GM18499 (cell line): ENCODE measurements at regions not wholly inside any gene's neighbourhood (a gene's known extent, or its start where the extent isn't known, plus 50 kb on each side); places are given as distances from the start of the nearest gene placed in this dataset.
A peak's percentile ranks its signal among the peaks of the same experiment; 100 is the strongest.
"Not testable (repeated sequence)": the region's sequence is repeated elsewhere in the genome, so short reads cannot be mapped to it uniquely, and the experiment has no call there.

ENCODE experiments used
- ATAC-seq: cut with Tn5 transposase; IDR thresholded peaks from one replicate; pipeline ENCODE4 v1.9.1; 2021; ENCODE audit warnings: moderate number of reproducible peaks; ENCODE audit not compliant: insufficient read depth, unreplicated experiment

DNA sequence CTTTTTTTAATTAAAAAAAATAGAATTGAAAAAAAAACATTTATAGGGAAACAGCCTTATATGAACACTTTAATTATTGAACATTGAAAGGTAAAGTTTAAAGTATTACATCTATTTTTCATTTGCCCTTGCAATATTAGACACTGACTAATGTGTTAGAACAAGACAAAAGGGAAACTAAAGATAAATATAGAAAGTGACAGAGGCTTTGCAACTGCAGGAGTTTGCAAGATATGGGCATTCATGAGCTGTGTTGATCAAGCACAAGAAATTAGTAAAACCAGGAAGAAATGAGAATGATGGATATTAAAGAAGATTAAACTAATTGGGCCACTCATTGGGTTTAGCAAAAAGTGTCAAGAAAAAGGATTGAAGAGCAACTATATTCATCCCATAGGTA, 1097.7 kb upstream of the CELF4 start:
- ATAC-seq, result no peak

DNA sequence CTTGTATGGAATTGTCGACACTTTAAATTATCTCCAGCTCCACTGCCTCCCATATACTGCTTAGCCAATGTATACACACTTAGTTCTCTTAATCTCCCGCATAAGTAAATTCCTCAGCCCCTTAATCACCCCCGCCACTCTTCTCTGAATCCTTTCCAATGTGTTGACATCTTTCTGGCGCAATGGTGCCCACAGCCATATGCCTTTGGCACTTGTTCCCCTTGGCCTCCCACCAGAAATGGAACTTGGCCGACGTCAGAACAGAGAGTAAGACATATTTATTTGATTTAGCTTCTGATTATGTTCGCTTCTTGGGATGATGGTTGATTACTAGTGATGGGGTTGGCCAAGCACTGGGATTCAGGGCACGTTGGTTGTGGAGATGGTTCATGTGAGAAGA, 1089.3 kb upstream of the CELF4 start:
- ATAC-seq, result no peak

DNA sequence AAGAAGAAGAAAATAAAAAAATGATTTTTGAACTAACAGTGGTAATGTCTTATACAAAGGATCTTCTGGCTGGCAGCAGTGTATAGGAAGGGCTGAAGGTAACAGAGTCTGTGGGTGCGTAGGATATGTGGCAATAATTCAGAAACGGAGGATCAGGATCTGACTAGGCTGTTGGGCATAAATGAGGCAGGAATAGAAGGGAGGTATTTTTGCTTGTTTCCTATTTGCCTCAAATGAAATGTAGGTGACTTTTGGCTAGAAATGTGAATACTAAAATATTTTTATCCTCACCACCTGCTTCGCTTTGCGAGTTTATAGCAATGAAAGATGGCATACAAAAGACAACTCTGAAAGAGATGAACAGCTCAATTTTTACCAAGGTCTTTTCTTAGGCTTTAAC, 1086.1 kb upstream of the CELF4 start:
- no peak for ATAC-seq

DNA sequence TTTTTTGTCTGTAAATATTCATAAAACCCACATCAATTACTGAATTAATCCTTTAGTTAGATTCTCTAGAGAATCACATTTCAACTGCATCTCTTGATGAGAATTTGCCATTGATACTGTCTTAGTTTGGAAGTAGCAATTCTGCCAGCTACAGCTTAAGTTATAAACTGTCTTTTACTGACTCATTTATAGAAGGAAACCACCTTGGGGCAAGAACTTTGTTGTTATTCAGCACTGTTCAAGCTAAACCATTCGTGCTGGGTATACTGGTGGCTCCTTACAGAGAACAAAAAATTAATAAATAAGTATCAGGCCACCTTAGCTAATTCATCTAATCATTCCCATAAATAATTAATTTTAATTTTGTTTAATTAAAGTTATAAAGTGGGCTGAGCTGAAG, 1082.6 kb upstream of the CELF4 start:
- ATAC-seq, result no peak

DNA sequence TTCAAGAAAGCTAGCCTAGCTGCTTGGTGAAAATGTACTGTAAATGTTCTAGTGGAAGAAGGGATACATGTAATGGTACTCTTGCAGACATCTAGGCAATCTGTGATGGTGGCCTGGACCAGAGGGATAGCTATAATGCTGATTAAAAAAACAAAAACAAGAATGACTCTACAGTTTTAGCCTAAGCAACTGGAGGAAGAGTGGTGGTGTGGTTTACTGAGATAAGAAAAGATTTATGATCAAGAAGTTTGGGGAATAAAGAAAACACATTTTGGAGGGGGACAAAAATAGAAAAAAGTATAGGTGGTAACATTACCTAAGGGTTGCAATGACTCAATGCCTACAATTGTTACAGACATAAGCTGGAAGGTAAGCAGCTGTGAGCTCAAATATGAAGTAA, 1080.7 kb upstream of the CELF4 start:
- ATAC-seq, result no peak

DNA sequence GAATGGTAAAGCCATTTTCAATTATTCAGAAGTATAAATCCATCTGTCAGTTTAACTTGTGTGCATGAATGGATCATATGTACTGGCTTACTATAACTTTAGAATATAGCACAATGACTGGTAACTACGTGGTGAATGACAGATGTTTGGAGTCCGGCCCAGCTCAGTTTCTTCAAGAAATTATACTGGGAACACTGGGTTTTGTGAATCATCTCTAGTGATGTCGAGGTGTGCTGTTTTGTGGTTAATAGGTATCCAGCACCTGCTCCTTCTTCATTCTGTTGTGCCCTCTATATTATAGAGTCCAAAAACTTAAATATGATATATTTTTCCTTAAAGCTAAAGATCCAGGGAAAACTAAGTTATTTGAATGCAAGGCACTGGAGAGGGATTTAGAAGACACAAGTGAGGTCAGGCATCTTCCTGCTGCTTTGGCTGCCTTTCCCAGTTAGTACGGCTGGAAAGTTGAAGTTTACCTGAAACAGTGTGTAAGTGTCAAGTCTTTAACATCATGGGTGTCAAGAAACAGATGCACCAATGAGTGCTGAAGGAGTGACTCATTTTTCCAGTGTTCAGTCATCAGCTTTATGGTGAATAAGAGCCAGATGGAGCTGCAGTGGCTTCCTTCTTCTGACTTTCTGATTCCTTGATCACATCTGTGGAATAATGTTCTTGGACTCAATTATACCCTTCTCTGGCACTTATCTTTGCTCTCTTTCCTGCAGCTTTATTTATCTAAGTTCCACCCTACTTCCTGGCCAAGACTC, 1079.5 kb upstream of the CELF4 start:
- ATAC-seq, result no peak

DNA sequence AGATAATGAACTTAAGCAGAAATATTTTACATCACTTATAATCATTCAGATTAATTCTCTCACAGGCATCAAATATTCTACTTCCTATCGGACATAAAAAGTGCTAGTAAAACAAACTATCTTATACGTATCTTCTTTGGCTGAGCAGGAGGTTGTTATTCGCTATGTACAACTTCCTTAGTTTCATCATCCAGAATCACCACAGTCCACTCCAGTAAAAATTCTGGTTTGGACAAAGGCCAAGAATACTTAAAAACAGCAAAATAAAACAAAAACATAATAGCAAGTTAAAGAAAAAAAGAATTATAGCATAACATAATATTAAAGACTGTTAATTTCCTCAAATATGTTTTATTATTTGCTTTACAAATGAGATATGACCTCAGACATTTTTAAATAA, 1077.1 kb upstream of the CELF4 start:
- no peak for ATAC-seq

DNA sequence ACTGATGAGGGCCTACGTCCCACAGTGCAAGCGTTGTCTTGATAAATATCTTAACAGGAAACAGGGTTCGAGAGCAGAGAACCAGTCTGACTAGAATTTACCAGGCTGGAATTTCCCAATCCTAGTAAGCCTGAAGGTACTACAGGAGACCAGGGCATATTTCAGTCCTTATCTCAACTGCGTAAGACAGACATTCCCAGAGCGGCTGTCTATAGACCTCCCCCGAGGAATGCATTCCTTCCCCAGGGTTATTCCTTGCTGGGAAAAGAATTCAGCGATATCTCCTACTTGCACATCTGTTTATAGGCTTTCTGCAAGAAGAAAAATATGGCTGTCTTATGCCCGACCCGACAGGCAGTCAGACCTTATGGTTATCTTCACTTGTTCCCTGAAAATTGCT, 1074.1 kb upstream of the CELF4 start:
- ATAC-seq, result not testable (repeated sequence)

DNA sequence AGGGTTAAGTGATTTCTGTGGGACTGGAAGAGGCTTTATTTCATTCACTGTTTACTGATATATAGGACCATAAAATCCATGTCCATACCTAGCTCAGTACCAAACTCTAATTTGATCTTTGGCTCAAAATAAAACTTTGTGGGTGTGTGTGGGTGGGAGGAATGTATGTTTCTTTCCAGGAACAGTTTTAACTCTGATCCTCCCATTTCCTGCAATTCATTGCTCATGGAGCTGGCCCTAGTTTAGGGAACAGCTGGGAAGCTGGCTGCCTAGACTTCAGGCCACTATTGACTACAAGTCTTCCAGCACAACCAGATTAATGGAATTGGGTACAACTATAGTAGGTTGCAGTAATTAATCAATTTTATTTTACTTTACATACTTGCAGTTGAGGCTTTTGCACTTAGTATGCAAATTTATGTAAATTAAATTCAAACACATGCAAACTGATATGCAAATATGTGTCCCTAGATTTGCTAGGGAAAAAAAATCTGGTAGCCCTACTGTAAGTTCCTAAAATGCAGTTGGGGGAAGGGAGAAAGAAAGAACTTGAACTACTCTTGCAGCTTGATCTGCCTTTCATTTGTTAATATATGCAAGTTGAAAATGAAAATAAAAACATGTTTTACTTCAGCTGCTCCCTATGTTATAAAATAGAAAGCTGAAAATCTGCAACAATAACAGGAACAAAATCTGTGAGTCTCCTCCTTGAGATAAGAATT, 1070.3 kb upstream of the CELF4 start:
- ATAC-seq, result no peak

DNA sequence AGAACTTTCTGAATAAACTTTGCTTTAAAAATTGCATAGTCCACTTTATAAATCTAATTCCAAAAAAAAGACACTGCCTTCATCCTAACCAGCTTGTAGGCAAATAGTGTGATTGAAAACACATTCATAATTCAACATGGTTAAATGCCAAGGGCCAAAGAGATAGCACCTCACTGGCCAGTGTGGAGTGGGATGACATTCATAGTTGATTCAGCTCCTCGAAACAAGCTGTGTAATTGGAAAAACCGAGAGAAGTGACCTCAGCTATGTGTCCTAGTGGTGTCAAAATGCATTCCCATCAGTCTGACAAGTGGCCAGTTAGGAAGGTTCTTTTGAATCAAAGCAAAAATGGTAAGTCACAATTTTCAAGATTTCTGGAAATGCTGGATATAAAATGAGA, 1068.5 kb upstream of the CELF4 start:
- ATAC-seq, result no peak

DNA sequence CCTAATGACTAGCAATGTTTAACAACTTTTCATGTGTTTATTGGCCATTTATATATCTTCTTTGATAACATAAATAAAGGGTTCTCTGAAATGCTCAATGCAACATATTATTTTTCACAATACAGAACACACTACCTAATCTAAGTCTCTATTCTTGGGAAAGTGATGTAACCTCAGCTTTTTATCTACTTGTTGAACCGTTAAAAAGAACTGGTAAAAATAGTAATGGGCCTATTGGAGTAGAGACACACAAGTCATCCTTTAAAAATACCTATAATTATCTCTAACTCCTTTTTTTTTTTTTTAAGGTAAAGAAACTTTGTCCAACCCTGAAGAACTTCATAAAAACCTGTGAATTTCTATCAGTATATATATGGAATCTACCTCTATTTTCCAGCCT, 1067.7 kb upstream of the CELF4 start:
- no peak for ATAC-seq

DNA sequence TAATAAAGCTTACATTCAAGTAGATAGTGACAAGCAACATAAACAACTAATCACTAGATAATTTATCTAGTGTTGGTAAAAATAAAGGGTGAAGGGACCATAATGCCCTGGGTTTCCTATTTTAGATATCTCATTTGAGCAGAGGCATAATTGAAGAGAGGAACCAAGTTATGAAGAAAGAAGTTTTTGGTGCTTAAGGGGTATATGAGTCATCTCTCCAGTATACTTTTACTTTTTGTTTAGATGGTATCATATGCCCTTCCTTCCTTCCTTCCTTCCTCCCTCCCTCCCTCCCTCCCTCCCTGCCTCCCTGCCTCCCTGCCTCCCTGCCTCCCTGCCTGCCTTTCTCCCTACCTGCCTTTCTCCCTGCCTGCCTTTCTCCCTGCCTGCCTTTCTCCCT, 1053.5 kb upstream of the CELF4 start:
- no peak for ATAC-seq

DNA sequence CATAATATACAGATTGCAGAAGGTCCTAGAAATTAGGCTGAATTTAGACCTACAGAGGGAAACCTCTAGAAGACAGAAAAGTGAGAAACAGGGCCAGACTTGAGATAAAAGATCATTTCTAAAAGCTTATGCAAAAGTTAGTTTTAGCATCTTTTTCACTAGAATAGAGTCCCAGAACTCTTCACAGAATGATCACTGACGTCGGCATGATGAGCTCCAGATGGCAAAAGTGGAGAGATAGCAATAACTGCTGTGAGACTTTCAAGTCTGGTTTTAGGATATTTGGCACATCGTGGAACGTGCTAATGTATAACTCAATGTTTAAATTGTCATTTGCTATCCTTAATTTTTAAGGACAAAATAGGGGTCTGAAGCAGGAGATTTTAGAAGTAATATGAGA, 1050.7 kb upstream of the CELF4 start:
- no peak for ATAC-seq

DNA sequence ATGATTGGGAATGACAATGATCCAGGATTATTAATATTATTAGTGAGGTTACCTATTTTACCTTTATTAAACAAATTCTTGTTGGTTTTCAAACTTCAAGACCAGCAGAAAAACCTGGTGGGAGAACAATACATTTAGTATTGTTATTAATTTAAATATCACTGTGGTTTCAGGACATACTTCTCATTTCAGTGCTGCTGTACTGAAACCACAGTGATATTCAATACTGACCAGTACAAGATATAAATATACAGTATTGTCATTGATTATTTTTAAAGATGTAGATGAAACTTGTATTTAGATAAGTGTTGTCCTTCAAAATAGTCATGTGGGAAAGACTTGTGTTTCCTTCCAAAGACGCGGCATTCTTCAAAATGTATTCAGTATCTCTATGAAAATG, 1047.3 kb upstream of the CELF4 start:
- ATAC-seq, result no peak

DNA sequence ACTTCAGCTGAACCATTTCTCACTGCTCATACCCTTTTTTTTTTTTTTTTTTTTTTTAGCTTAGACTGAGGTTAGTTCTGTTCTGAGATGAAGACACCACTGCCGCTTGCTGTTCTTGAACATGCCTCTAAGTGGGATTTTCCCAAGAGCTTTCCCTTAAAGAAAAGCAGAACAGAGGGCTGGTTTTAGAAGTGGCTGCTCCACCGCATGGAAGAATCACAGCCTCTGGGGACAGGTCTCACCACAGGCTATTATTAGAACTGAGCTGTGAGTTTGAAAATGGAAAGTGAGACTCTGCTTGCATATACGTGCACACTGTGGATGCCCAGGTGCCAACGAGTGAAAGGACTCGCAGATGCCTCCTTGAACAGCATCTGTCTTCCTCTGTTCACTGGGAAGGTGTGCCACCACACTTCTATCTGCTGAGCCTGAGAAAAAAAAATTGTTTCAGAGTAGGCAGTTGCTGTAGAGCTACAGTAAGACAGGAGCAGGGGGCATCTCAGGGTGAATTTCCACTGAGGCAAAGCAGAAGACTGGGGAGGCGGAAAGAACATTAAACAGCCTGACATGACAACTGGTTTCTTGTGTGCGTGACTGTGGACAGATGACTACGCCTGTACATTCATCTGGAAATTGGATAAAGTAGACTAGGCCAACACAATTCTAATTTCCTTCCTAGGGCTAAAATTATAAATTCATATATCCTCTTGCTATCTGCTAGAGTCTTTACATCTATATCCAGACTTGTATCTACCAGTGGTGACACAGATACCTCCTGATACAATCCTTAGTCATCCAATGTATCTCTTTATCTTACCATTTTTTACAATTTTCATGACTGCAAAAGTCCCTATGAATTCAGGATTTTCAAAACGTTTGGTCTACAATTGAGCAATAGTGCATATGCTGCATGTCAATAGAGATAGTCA, 1045.7 kb upstream of the CELF4 start:
- ATAC-seq, result peak; percentile 77

DNA sequence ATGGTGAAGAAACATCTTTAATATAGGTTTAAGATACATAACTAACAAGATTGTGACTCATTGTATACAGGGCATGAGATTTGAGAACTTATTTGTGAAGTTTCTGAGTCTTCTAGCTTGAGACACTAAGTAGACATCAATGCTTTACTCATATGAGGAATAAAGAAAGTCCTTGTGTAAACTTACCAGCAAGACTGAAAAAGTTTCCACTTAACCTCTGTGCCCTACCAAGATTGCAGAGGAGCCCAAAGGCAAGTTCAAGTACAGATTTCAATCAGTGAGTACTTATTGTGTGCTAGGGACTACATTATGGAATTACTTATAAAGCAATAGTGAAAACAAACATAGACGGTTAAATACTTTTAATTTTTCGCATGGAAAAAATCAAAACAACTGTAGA, 1041.2 kb upstream of the CELF4 start:
- ATAC-seq, result peak; percentile 34

DNA sequence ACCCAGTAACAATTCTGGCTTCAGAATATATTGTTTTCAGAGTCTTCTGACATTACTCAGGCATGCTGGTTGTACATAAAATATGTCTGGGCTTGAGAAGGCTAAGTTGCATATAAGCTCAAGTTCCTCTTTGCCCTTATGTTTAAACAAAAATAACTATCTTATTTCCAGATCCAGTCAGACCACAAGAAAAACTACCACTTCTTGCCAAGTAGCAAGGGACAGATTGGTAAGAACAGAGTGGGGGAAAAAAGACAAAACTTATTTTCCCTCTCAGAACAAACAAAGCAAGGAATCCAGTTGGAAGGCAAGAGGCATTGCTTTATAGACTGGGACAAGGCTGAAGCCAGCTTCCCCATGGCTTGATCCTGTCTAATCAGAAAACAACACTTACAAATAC, 1036.7 kb upstream of the CELF4 start:
- ATAC-seq, result no peak

DNA sequence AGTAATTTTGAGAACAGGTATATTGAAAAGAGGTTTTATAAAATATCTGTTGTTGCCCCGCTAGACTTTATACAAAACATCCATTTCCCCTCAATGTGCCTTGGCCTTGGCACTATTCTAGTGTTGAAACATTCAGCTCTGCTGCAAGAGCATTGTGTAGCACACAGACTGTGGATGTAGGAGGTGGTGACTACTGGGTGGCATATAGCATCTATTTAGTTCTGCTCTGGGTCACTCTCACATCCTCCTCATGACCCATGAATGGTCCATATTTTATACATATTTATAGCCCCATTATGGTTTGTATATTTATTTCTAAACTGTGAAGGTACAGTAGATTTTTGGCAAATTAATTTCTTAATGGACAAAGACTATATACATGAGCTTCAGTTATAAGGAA, 1022.0 kb upstream of the CELF4 start:
- ATAC-seq, result no peak

DNA sequence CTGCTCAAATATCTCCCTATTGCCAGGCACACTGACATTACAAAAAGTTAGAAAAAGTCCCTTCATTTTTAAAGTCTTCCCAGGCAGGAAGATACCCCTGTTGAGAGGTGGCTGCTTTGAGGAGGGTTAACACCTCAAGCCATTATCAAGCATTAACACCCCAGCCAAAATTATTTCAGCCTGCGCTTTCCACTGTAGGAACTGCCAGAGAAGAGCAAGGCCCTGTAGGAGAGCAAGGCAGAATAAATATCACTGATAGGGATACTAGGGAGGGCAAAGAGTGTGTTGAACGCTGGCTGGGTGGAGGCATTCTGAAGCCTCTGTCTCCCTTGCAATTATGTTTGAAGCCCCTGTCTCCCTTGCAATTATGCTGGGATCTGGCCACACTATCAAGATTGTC, 1020.7 kb upstream of the CELF4 start:
- ATAC-seq, result no peak

DNA sequence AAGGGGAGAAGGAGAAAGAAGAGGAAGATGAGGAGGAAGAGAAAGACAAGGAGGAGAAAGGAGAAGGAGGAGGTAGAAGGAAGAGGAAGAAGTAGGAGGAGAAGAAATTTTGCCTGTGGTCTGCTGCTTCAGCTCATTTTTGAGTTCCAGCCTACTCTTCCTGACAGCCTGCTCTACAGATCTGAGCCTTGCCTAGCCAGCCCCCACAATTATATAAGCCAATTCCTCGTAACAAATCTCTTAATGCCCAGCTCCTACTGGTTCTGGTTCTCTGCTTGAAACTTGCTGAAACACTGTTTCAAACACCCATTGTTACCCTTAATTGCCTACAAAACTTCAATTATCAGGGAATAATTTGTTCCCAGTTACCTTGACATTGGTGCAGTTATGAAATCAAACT, 1014.2 kb upstream of the CELF4 start:
- ATAC-seq, result no peak

DNA sequence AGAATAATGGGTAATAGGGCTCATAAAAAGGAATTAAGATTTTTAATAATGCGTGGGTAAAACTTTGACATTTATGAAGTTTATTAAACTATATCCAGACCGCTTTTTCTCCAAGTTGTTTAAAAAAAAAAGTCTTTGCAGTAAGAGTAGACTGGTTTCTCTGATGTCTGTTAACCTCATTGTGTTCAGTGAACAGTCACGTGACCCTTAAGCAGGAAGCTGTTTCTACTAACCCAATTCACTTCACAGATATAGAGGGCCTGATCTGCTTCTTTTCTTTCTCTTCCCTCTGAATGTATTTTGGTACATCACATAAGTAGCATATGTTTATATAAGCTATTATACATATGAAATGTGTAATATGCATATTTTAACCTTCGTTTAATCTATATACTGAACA, 1011.3 kb upstream of the CELF4 start:
- no peak for ATAC-seq
